Stimulated activated CD8-positive, alpha-beta memory T cell treated with anti-CD3 and anti-CD28 coated beads, Interleukin-7, amount 100 ng/mL, for 4 hours (primary cell): ENCODE measurements at regions not wholly inside any gene's neighbourhood (a gene's known extent, or its start where the extent isn't known, plus 50 kb on each side); places are given as distances from the start of the nearest gene placed in this dataset.

ENCODE experiments used
- DNase-seq, 2 donors: peaks; one replicate each; pipeline ENCODE4 v3.0.0-alpha.2; 2020; ENCODE audit warnings: low read depth in 2 of 2

- no peak for DNase-seq
Measured at GRCh38 chrX:149274516-149275105, 230.5 kb downstream of the IDS start.

- no peak for DNase-seq
Measured at GRCh38 chrX:149272690-149273463, 232.2 kb downstream of the IDS start.

- DNase-seq: no peak
Measured at GRCh38 chrX:149267878-149268813, 237.0 kb downstream of the IDS start.

- no peak for DNase-seq
Measured at GRCh38 chrX:149262086-149262485, 243.0 kb downstream of the IDS start.

GRCh38 chrX:149259241-149259640 lies 245.9 kb downstream of the IDS start:
- DNase-seq: no peak

- no peak for DNase-seq
Measured at GRCh38 chrX:149255860-149256259, 249.2 kb downstream of the IDS start.

GRCh38 chrX:149248073-149248625 lies 257.0 kb downstream of the IDS start:
- DNase-seq: no peak

GRCh38 chrX:149230689-149231088 lies 274.4 kb downstream of the IDS start:
- DNase-seq: no peak

GRCh38 chrX:149223854-149224253 lies 281.3 kb downstream of the IDS start:
- DNase-seq: no peak

GRCh38 chrX:149222040-149222439 lies 283.1 kb downstream of the IDS start:
- DNase-seq: no peak

- no peak for DNase-seq
Measured at GRCh38 chrX:149221230-149221629, 283.9 kb downstream of the IDS start.

- DNase-seq: no peak
Measured at GRCh38 chrX:149213264-149213663, 291.8 kb downstream of the IDS start.

- DNase-seq: no peak
Measured at GRCh38 chrX:149208307-149208706, 296.8 kb downstream of the IDS start.

- no peak for DNase-seq
Measured at GRCh38 chrX:149207518-149207917, 297.6 kb downstream of the IDS start.

GRCh38 chrX:149205937-149206336 lies 299.2 kb downstream of the IDS start:
- DNase-seq: no peak

- no peak for DNase-seq
Measured at GRCh38 chrX:149205081-149205480, 300.0 kb downstream of the IDS start.

GRCh38 chrX:149199734-149200133 lies 305.4 kb downstream of the IDS start:
- no peak for DNase-seq

GRCh38 chrX:149198980-149199732 lies 305.9 kb downstream of the IDS start:
- DNase-seq: no peak

- no peak for DNase-seq
Measured at GRCh38 chrX:149185087-149185486, 320.0 kb downstream of the IDS start.

GRCh38 chrX:149161435-149162088 lies 343.5 kb downstream of the IDS start:
- DNase-seq: no peak

- DNase-seq: no peak
Measured at GRCh38 chrX:149157976-149158375, 347.1 kb downstream of the IDS start.
